CD14-positive monocyte (primary cell): ENCODE measurements at regions not wholly inside any gene's neighbourhood (a gene's known extent, or its start where the extent isn't known, plus 50 kb on each side); places are given as distances from the start of the nearest gene placed in this dataset.

Source experiments
- DNase-seq, 3 donors: peaks; one replicate each; pipeline ENCODE4 v3.0.0-alpha.2; 2011 to 2022
- H2AFZ ChIP-seq: 2 replicates; pipeline ENCODE4 v1.6.0; 2012; ENCODE audit warnings: mild to moderate bottlenecking, low read depth, low read length, inconsistent platforms; ENCODE audit not compliant: insufficient read depth, poor library complexity, severe bottlenecking
- H3K27ac ChIP-seq, 2 donors: 1 replicate in 1 of 2; 2 replicates in 1 of 2; pipeline ENCODE4 v1.5.1; 2012 to 2013; ENCODE audit warnings: low read length in 2 of 2, control low read depth in 1 of 2, inconsistent platforms in 1 of 2, low read depth in 1 of 2, mild to moderate bottlenecking in 1 of 2
- H3K27me3 ChIP-seq, 2 donors: one replicate each; pipeline versions ENCODE4 v1.6.0 to v1.6.1; 2011 to 2013; ENCODE audit warnings: low read length in 2 of 2; ENCODE audit not compliant: control insufficient read depth in 2 of 2, insufficient read depth in 2 of 2
- H3K36me3 ChIP-seq, 2 donors: replicated peaks in 1 of 2; 1 replicate in 1 of 2; 2 replicates in 1 of 2; pipeline versions ENCODE4 v1.5.1 to v1.6.1; 2012 to 2013; ENCODE audit warnings: low read length in 2 of 2, control low read depth in 1 of 2, inconsistent platforms in 1 of 2, mild to moderate bottlenecking in 1 of 2; ENCODE audit not compliant: insufficient read depth in 2 of 2, control insufficient read depth in 1 of 2
- H3K4me1 ChIP-seq, 2 donors: 1 replicate in 1 of 2; 2 replicates in 1 of 2; pipeline versions ENCODE4 v1.5.1 to v1.6.1; 2012 to 2013; ENCODE audit warnings: low read length in 2 of 2, control low read depth in 1 of 2, inconsistent platforms in 1 of 2, mild to moderate bottlenecking in 1 of 2, moderate library complexity in 1 of 2; ENCODE audit not compliant: insufficient read depth in 2 of 2, control insufficient read depth in 1 of 2
- H3K4me2 ChIP-seq: replicated peaks from 2 replicates; pipeline ENCODE3; 2012; ENCODE audit warnings: low read length, moderate library complexity, mild to moderate bottlenecking; ENCODE audit not compliant: poor library complexity, severe bottlenecking; ENCODE audit errors: extremely low read depth
- H3K4me3 ChIP-seq, 3 experiments: fragments of 200-600 bp in 1 of 3; sonication (generic) in 1 of 3; replicated peaks in 1 of 3; 1 replicate in 2 of 3; 2 replicates in 1 of 3; pipeline ENCODE4 v1.5.1; 2011 to 2013; ENCODE audit warnings: low read length in 3 of 3, mild to moderate bottlenecking in 3 of 3, control low read depth in 2 of 3, low read depth in 2 of 3, inconsistent platforms in 1 of 3, moderate library complexity in 1 of 3
- H3K79me2 ChIP-seq: 2 replicates; pipeline ENCODE4 v1.6.0; 2012; ENCODE audit warnings: mild to moderate bottlenecking, control low read depth, inconsistent platforms, low read length, moderate library complexity; ENCODE audit not compliant: insufficient read depth
- H3K9ac ChIP-seq: 2 replicates; pipeline ENCODE4 v1.6.0; 2017; ENCODE audit warnings: low read length, mild to moderate bottlenecking; ENCODE audit not compliant: insufficient read depth, poor library complexity, severe bottlenecking
- H3K9me3 ChIP-seq, 2 donors: replicated peaks in 1 of 2; 1 replicate in 1 of 2; 2 replicates in 1 of 2; pipeline versions ENCODE4 v1.5.1 to v1.6.1; 2012 to 2013; ENCODE audit warnings: low read length in 2 of 2, control low read depth in 1 of 2; ENCODE audit not compliant: control insufficient read depth in 1 of 2, insufficient read depth in 1 of 2
- H4K20me1 ChIP-seq: 2 replicates; pipeline ENCODE4 v1.6.0; 2012; ENCODE audit warnings: mild to moderate bottlenecking, low read length, control low read depth, moderate library complexity; ENCODE audit not compliant: insufficient read depth
- H3K27ac Mint-ChIP-seq, 7 donors: one replicate each; pipeline ENCODE4 v1.8.0; 2020; ENCODE audit warnings: mild to moderate bottlenecking in 7 of 7, mixed read lengths in 7 of 7, moderate library complexity in 6 of 7, inconsistent platforms in 2 of 7
- H3K27me3 Mint-ChIP-seq, 3 donors: one replicate each; pipeline ENCODE4 v1.8.0; 2021 to 2022; ENCODE audit warnings: low read depth in 3 of 3, mild to moderate bottlenecking in 3 of 3, mixed read lengths in 3 of 3, moderate library complexity in 3 of 3, inconsistent platforms in 1 of 3
- H3K36me3 Mint-ChIP-seq, 2 donors: one replicate each; pipeline ENCODE4 v1.8.0; 2020; ENCODE audit warnings: mixed read lengths in 2 of 2, inconsistent platforms in 1 of 2, mild to moderate bottlenecking in 1 of 2
- H3K4me1 Mint-ChIP-seq: one replicate; pipeline ENCODE4 v1.8.0; 2020; ENCODE audit warnings: mild to moderate bottlenecking, mixed read lengths
- H3K4me3 Mint-ChIP-seq, 2 donors: one replicate each; pipeline ENCODE4 v1.8.0; 2020; ENCODE audit warnings: mild to moderate bottlenecking in 2 of 2, mixed read lengths in 2 of 2, moderate library complexity in 1 of 2
- H3K9me3 Mint-ChIP-seq, 7 donors: one replicate each; pipeline ENCODE4 v1.8.0; 2020 to 2022; ENCODE audit warnings: mixed read lengths in 7 of 7, mild to moderate bottlenecking in 6 of 7, moderate library complexity in 6 of 7, inconsistent platforms in 2 of 7
- CTCF ChIP-seq: fragments of 200-600 bp; IDR thresholded peaks from one replicate; pipeline ENCODE4 v1.8.0; 2022; ENCODE audit warnings: antibody characterized with exemption, mild to moderate bottlenecking
- WGBS: methylation state at CpG from one replicate; pipeline ENCODE4 v1.1.5; 2013; ENCODE audit warnings: missing lambda C conversion rate; ENCODE audit not compliant: insufficient coverage; 5-methylcytosine and 5-hydroxymethylcytosine counted together
- intact Hi-C, 2 donors: fragments of 100-400 bp; cut with micrococcal nuclease; formaldehyde crosslinking; loops; one replicate each; pipeline versions ENCODE4 v1.15.0 to v1.15.1; 2023

- peaks cover 23% of the 10 kb centered on the region for H3K4me1 Mint-ChIP-seq
- H3K27ac ChIP-seq = no peak overlapping the region
- H3K4me2 ChIP-seq = no peak overlapping the region
- H3K9ac ChIP-seq = no peak overlapping the region
- H3K36me3 Mint-ChIP-seq = no peaks in the 10 kb centered on the region
- no peaks in the 10 kb centered on the region for H4K20me1 ChIP-seq
- H3K9me3 Mint-ChIP-seq = peaks cover 0 to 2% (median 0%) of the 10 kb centered on the region in 7 donors
- H3K27me3 ChIP-seq = no peaks in the 10 kb centered on the region
- no peak overlapping the region for H3K4me3 ChIP-seq
- no peaks in the 10 kb centered on the region for H3K79me2 ChIP-seq
- H3K4me1 ChIP-seq = peaks cover 13 to 14% of the 10 kb centered on the region in 2 donors
- TF ChIP-seq CTCF = no peak
- H2AFZ ChIP-seq = no peak overlapping the region
- no peak overlapping the region for H3K27ac Mint-ChIP-seq
- H3K9me3 ChIP-seq = no peaks in the 10 kb centered on the region
- WGBS = 100% methylated on average over 1 of the region's 1 CpG
- no peaks in the 10 kb centered on the region for H3K36me3 ChIP-seq
- intact Hi-C loops = no loop called here
- no peak overlapping the region for H3K4me3 Mint-ChIP-seq
- no peak for DNase-seq
- H3K27me3 Mint-ChIP-seq = peaks cover 0 to 8% (median 0%) of the 10 kb centered on the region in 3 donors
These were observed 227.3 kb upstream of the RPL38 start for GRCh38 chr17:73976147-73976546.

- no peak overlapping the region for H3K4me3 Mint-ChIP-seq
- no peak for TF ChIP-seq CTCF
- H3K27ac ChIP-seq = no peak overlapping the region
- no peak overlapping the region for H3K4me3 ChIP-seq
- intact Hi-C loops = no loop called here
- no peaks in the 10 kb centered on the region for H3K27me3 ChIP-seq
- H3K27me3 Mint-ChIP-seq = peaks cover 0 to 8% (median under 1%) of the 10 kb centered on the region in 3 donors
- H3K36me3 Mint-ChIP-seq = no peaks in the 10 kb centered on the region
- no peak for DNase-seq
- WGBS = 88% methylated on average over 16 of the region's 19 CpGs
- H4K20me1 ChIP-seq = no peaks in the 10 kb centered on the region
- no peaks in the 10 kb centered on the region for H3K9me3 ChIP-seq
- peaks cover 23% of the 10 kb centered on the region for H3K4me1 Mint-ChIP-seq
- no peaks in the 10 kb centered on the region for H3K36me3 ChIP-seq
- H2AFZ ChIP-seq = no peak overlapping the region
- no peaks in the 10 kb centered on the region for H3K79me2 ChIP-seq
- no peak overlapping the region for H3K9ac ChIP-seq
- H3K27ac Mint-ChIP-seq = no peak overlapping the region
- peaks cover 13 to 19% of the 10 kb centered on the region in 2 donors for H3K4me1 ChIP-seq
- no peak overlapping the region for H3K4me2 ChIP-seq
- peaks cover 0 to 2% (median 0%) of the 10 kb centered on the region in 7 donors for H3K9me3 Mint-ChIP-seq
These were observed 226.6 kb upstream of the RPL38 start for GRCh38 chr17:73976676-73977521.
